ENCODE measurements at regions not wholly inside any gene's neighbourhood (a gene's known extent, or its start where the extent isn't known, plus 50 kb on each side); places are given as distances from the start of the nearest gene placed in this dataset.

DNA sequence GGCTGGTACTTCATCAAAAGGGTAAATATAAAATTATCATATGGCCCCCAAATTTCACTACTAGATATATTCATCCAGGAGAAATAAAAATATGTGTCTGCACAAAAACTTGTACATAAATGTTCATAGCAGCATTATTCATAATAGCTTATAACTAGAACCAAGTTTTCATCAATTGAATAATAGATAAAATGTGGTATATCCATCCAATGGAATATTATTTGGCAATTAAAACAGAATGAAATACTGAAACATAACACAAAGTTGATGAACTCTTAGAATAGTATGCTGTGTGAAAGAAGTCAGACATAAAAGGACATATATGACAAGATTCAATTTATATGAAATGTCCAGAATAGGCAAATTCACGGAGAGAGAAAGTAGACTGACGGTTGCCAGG lies 389.3 kb upstream of the ADAMTS9 start:
- TF ChIP-seq RAD21 (IDR thresholded peaks at IDR 0.05; ENCODE audit: insufficient read depth, low read depth, low read length) = no peak
- no peak for TF ChIP-seq POLR2A (IDR thresholded peaks at IDR 0.05; ENCODE audit: low read depth, low read length)
- TF ChIP-seq, protein P1, sequence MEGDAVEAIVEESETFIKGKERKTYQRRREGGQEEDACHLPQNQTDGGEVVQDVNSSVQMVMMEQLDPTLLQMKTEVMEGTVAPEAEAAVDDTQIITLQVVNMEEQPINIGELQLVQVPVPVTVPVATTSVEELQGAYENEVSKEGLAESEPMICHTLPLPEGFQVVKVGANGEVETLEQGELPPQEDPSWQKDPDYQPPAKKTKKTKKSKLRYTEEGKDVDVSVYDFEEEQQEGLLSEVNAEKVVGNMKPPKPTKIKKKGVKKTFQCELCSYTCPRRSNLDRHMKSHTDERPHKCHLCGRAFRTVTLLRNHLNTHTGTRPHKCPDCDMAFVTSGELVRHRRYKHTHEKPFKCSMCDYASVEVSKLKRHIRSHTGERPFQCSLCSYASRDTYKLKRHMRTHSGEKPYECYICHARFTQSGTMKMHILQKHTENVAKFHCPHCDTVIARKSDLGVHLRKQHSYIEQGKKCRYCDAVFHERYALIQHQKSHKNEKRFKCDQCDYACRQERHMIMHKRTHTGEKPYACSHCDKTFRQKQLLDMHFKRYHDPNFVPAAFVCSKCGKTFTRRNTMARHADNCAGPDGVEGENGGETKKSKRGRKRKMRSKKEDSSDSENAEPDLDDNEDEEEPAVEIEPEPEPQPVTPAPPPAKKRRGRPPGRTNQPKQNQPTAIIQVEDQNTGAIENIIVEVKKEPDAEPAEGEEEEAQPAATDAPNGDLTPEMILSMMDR (IDR thresholded peaks at IDR 0.05 in 2 of 3, conservative IDR thresholded peaks at IDR 0.05 in 1 of 3; ENCODE audit: control insufficient read depth in 2 of 3, extremely low read depth in 1 of 3, insufficient read depth in 1 of 3, low read depth in 3 of 3, low read length in 3 of 3) = no peak
- TF ChIP-seq, protein P2, sequence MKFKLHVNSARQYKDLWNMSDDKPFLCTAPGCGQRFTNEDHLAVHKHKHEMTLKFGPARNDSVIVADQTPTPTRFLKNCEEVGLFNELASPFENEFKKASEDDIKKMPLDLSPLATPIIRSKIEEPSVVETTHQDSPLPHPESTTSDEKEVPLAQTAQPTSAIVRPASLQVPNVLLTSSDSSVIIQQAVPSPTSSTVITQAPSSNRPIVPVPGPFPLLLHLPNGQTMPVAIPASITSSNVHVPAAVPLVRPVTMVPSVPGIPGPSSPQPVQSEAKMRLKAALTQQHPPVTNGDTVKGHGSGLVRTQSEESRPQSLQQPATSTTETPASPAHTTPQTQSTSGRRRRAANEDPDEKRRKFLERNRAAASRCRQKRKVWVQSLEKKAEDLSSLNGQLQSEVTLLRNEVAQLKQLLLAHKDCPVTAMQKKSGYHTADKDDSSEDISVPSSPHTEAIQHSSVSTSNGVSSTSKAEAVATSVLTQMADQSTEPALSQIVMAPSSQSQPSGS (IDR thresholded peaks at IDR 0.05; ENCODE audit: low read length) = no peak
- TF ChIP-seq CEBPB (IDR thresholded peaks at IDR 0.05; ENCODE audit: borderline replicate concordance in 1 of 2, low read depth in 2 of 2, low read length in 2 of 2) = no peak
- TF ChIP-seq DPF2 (IDR thresholded peaks at IDR 0.05) = no peak

Measured in GM12878 (cell line).